DMS153 treated with DMSO at 0.1 percent for 48 hours (cell line): ENCODE measurements at regions not wholly inside any gene's neighbourhood (a gene's known extent, or its start where the extent isn't known, plus 50 kb on each side); places are given as distances from the start of the nearest gene placed in this dataset.

ENCODE experiments used
- DNase-seq: peaks from one replicate; lab custom pipeline; 2025; ENCODE audit not compliant: unreplicated experiment; lab: John Stamatoyannopoulos, UW

DNA sequence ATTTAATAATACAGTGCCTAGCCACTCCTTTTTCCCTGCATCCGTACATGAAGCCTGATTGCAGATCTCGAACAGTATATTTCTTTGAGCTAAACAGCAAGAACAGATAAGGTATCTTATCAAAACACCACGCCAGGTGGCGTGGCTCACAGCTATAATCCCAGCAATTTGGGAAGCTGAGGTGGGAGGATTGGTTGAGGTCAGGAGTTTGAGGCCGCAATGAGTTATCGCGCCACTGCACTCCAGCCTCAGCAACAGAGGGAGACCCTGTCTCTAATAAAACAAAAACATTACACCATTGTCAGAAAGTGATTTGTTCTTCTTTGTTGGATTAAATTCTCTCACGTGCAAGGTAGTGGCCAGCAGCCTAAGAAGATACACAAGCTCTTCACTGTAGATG, 291.2 kb upstream of the DMRT1 start:
- no peak for DNase-seq

DNA sequence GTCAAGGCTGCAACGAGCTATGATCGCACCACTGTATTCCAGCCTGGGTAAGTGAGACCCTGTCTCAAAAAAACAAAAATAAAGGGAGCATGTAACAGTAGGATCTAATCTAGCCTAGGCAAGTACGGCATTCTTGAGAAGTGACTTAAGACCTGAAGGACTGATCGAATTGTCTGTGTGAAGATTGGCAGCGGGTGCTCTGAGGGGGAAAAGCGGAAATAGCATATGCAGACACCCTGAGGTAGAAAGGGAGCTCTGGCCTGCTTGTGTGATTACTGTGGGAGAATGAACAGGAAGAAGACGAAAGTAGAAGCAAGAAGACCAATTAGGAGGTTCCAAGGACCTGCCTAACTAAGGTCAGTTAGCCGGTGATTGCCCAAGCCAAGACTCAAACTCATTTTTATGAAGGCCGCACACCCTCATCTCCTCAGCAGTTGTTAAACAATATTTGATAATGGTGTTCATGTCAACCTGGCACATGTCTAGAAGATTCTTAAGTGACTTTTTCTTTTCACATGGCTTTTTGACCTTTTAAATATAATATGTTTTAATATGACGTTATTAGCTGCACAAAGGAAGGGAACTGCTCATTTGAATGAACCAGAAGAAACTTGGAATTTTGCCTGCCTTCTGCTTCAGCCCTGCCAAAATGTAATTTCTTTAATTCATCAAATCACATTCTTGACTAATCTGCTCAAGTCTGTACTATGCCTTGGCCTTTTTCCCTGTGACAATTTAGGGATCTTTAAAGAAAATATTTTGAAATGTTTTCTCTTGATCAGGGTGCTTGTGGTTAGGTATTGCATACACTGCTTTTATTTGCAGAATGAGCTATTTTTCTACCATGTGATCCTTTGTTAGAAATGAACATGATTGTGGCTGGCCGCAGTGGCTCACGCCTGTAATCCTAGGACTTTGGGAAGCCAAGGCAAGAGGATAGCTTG, 289.2 kb upstream of the DMRT1 start:
- DNase-seq: no peak

DNA sequence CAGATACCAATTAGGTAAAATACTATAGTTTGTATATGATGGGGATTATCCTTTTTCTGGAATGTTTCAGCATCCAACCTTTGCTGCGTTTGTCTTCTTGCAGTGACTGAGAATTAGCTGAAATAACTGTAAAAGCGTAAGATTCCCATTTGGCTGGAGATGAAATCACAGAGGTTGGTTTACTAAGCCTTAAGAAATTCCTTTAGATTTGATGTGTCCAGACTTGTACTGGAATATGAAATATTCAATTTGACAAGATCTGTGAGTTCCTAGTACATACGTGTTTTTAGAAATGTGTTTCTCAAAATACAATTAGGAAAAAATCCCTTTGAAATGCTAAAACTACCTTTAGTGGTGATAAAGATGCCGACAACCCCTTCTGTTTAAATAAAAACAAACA, 286.0 kb upstream of the DMRT1 start:
- no peak for DNase-seq

DNA sequence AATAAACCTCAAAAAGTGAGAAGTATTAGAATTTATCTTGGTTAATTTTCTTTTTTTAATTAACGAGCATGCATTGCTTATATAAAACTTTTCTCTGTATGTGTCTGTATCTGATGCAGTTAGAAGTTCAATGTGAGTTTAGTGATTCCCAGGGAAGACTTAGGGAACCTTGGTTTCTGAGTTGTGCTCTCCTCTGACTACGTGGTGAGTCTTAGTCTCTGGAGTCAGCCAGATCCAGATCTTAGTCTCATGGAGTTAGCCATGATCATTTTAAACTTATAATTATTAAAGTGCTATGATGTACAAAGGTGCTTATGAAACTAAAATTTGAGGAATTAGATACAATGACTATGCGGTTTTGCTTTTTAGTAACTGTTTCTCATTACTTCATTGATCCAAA, 285.3 kb upstream of the DMRT1 start:
- no peak for DNase-seq

DNA sequence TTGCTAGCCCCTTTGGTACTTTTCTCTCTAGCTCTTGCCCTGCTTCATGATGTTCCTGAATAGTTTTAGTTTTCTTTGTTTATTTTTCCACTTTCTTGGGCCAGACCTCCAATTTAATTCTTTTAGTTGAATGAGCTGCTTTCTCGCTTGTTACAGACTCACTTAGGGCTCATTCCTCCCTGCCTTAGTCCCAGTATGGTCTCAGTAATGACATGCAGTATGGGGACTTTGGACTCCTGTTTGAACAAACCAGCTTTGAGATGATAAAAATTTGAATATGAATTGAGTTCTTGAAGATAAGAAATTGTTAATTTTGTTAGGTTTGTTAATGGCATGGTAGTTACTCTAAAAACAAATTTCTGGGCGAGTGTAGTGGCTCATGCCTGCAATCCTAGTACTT, 284.8 kb upstream of the DMRT1 start:
- DNase-seq: no peak

DNA sequence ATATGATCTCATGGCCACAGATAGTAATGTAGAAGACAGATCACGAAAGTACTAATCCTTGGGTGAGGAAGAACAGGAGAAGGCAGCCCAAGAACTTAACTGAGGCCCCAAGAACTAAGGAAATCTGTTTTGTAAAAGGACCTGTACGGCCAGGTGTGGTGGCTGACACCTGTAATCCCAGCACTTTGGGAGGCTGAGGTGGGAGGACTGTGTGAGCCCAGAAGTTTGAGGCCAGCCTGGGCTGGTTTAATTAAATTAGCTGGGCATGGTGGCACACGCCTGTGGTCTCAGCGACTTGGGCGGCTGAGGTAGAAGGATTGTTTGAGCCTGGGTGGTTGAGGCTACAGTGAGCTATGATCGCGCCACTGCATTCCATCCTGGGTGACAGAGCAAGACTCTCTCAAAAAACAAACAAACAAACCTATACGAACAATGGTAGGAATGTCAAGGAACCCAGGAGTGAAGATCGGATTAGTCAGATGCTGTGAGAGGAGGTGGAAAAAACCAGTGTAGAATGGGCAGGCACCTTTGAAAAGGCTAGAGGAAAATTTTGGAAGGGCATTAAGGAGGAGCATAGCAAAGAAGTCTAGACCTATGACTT, 283.8 kb upstream of the DMRT1 start:
- DNase-seq: no peak

DNA sequence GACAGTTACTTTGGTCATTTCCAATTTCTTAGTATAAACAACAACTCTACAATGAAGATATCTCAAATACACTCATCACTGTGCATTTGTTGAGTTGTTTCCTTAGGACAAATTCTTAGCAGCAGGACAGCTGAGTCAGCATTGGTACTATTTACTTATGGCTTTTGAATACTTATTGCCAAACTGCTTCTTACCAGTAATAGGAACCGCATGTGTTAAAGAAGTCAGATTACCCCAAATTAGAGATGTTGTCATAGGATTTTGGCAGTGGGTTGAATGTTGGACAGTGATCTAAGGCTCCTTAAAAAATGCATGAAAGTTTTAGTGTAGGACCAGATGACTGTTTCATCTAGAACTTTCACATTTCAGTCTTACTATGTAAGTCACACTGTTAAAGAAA, 280.1 kb upstream of the DMRT1 start:
- DNase-seq: no peak

DNA sequence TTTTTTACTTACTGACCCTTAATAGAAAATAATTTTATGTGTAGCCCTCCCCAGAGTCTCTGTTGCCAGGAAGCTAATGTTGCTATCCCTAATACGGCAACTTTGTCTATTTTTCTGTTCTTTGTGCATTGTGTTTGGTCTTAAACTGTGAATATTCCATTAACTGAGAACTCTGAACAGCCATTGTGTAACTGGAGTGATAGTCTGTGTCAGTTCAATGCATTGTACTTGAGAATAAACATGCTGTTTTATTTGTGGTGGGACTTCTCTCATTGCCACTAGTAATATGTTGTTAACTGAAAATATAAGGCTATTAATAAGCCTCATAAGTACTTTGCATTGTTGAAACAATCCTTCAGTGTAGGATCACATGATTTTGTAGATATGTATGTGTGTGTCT, 278.3 kb upstream of the DMRT1 start:
- no peak for DNase-seq

DNA sequence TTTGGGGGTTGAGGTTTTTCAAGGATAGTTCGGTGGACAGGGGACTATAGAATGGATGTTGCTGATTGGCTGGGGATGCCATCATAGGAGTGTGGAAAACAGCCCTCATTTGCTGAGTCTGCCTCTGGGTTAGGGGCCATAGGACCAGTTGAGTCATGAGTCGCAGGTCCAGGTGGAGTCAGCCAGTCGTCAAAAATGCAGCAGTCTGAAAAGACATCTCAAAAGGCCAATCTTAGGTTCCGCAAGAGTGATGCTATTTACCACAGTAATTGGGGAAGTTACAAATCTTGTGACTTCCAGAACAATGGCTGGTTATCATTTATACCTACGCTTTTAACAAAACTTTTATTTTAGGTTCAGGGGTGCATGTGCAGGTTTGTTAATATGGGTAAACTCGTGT, 276.0 kb upstream of the DMRT1 start:
- DNase-seq: no peak

DNA sequence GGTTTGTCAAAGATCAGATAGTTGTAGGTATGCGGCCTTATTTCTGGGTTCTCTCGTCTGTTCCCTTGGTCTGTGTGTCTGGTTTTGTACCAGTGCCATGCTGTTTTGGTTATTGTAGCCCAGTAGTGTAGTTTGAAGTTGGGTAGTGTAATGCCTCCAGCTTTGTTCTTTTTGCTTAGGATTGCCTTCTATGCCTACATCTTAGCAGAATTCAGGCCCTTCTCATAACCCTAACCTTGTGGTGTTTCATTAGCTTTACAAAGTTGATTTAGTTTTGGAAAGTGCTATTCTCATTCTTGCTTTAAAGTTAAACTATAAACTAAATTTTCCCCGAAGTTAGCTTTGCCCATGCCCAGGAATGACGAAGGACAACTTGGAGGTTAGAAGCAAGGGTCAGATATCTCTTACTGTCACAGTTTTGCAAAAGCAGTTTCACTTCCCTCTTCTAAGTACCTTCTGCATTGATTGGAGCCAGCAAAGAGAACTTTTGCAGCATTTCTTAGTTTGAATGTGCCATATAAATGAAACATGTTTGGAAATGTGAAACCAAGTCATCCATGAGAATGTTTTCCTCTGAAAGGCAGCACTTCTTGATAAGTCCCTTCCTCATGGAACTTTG, 274.3 kb upstream of the DMRT1 start:
- DNase-seq: no peak

DNA sequence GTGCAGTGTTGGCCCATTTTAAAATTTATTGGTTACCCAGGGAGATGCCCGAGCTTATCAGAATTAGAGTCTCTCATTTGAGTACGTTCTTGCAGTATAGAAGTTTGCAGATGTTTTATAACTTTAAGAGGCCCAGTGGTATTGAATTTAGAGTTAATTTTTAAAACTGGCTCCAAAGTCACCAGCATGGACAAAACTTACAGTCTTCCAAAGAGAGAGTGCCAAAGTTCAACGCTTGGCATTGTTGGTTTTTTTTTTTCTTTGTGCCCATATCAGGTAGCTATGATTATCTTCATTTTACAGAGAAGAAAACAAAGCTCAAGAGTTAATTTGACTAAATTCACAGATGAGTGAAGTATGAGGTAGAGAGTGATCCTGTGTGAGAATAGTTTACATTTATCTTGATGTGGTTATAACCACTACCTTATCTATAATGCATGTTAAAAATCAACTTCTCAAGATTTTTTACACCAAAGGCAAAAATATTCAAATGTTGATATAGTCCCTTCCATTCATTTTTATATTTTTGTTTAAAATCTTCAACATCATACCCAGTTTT, 273.7 kb upstream of the DMRT1 start:
- no peak for DNase-seq

DNA sequence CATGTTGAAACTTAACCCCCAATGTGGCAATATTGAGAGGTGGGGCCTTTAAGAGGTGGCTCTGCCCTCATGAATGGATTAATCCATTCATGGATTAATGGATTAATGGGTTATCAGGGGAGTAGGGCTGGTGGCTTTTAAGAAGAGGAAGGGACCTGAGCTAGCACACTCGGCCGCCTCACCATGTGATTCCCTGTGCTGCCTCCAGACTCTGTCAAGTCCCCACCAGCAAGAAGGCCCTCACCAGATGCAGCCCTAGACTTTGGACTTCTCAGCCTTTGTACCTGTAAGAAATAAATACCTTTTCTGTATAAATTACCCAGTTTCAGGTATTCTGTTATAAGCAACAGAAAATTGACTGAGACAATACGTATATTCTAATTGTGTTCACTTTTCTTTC, 272.2 kb upstream of the DMRT1 start:
- no peak for DNase-seq

DNA sequence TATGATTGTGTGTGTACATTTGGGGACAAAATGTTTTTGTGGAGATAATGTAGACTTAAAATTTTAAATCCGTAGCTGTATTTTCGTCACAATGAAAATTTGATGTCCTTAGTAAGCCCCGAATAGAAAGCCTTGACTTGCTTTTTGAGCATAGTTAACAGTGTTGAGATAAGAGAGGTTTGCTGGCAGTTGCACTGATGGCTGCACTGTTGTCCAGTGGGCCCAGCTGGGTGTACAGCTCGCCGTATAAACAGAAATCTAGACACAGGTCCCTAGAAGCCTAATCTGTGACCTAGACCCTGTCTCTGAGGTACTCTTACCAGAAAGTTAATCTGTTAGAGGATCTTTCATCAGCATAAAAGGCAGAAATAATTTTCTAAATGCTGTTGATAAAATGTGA, 271.3 kb upstream of the DMRT1 start:
- no peak for DNase-seq

DNA sequence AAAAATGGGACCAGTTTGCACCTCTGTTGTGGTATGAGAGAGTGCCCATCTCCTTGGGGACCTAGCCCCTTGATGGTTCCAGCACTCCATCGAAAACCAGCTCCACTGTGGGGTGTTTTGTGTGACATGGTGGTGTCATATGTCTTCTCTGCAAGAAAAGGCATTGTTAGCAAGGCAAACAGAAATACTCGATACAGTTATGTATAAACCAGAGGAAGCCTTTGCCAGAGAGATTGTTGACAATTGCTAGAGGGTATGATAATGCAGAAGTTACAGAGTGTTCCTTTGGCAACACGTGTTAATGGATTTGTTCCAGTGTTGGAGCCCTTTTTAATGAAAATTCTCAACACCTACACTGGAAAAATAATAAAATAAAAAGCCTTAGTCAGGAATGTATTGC, 270.4 kb upstream of the DMRT1 start:
- no peak for DNase-seq

DNA sequence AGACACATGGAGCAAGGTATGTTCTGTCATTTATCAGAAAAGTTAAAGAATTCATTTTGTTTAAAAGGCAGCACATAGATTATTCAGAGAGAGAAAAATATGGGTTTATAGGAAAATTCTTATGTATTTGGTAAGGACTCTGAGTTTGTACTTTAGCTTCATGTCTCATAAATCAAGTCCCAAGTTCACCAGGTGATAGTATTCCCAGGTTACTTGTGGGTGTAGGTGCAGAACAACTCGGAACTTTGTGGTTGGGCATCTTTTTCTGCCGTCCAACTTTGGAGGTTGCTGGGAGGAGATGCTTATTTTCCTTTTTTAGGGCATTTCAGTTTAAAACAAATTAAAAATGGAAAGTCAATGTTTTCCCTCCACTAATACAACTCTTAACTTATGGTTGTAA, 269.8 kb upstream of the DMRT1 start:
- no peak for DNase-seq

DNA sequence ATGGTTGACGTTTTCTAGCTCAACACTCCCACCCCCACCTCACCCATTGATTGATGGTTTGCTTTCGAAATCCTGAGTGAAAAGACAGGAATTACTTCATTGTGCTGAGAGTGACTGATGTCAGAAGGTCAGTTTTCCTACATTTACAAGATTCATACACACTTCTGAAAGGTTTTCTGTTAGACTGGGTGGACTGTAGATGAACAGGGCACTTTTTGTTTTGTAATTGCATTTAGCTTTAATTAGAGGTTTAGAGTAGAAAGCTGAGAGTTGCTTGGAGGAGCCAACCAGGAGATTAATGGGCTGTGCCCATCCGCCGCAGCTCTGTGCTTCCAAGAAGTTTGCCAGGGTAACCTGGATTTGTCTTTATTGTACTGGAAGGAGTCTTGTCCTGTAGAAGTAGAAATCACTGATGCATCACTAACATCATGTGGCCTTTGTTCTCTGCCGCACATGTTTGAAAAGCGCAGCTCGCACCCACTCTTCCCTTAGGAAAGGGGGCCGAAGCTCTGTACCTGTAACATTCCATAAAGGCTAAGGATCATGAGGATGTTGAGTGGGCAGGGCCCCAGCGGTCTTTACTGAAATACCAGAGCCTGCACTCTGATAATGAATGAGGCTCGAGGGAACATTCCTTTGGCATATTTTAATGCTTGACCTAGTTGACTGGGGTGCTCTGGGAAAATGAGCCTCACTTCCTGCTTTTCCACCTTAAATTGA, 267.6 kb upstream of the DMRT1 start:
- DNase-seq: no peak

DNA sequence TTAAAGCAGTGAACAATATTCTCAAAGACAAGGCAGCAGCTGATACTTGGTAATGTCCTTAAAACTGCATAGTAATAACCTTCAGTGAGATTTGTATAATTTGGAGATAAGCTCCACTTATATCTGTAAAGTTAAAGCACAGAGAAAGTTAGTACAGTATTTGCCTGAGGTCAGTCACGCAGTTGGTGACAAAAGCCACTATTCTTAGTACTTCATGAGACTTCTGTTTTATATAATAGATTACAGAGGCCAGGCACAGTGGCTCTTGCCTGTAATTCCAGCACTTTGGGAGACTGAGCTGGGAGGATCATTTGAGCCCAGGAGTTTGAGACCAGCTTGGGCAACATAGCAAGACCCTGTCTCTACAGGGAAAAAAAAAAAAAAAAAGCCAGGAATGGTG, 266.4 kb upstream of the DMRT1 start:
- DNase-seq: no peak

DNA sequence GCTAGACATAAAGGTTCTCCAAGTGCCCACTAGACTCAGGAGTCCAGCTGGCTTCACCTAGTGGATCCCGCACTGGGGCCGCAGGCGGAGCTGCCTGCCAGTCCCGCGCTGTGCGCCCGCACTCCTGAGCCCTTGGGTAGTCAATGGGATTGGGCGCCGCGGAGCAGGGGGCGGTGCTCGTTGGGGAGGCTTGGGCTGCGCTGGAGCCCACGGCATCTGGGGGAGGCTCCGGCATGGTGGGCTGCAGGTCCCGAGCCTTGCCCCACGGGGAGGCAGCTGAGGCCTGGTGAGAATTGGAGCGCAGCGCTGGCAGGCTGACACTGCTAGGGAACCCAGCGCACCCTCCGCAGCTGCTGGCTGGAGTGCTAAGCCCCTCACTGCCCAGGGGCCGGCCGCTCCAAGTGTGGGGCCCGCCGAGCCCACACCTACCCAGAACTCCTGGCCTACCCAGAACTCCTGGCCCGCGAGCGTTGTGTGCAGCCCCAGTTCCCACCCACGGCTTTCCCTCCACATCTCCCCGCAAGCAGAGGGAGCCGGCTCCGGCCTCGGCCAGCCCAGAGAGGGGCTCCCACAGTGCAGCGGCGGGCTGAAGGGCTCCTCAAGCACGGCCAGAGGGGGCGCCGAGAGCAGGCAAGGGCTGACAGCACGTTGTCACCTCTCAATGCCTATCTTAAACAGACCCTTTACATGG, 260.7 kb upstream of the DMRT1 start:
- DNase-seq: no peak

DNA sequence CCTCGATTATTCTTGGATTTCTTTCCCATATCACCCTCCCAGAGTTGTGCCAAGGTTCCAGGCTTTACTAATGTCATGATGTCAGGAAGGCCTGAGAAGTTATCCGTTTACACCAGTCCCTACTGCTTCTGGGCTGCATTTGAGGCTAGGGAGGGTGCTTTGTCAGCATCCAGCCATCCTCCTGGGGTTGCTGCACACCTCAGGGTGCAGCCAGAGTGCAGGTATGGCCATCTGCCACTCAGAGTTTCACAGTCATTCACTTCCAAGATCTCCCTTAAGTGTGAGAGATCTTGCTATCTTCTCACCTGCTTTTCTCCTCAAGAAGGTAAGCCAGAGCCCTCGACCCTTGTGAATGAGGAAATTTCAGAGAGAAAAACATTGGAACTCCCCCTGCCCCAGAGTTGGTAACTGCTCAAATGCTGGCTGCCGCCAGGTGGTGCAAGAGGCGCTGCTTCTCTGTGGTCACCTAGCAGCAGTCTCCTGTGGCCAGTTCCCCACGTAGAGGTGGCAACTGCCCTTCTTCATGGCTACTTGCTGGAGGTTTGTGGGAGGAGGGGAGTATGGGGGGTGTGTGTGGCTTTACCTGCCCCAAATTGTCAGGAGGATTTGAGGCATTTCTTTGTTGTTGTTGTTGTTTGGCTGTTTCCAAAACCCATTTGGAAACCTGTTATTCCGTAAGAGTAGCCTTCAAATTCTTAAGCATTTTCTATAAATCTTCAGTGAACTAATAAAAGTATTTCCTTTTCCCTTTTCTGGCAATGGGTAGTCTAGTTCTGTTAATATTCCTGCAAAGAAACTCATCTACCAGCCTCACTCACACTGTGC, 259.6 kb upstream of the DMRT1 start:
- no peak for DNase-seq

DNA sequence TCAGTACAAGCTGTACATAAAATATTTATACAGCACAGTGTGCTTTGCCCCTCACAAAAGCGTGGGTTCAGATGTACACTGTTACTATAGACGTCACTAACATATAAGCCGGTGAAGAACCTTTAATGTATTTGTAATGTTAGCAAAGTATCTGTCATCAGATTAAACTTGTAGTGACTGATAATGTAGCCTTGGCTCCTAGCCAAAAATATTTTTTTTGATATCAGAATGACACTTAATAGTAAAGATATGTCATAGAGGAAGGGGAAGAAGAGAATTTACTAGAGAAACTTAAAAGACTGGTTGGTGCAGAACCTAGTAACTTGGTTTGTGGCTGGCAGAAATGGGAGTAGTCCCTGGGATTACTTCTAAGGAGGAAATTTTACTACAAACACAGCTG, 258.7 kb upstream of the DMRT1 start:
- no peak for DNase-seq
